ENCODE measurements at regions not wholly inside any gene's neighbourhood (a gene's known extent, or its start where the extent isn't known, plus 50 kb on each side); places are given as distances from the start of the nearest gene placed in this dataset.

DNA sequence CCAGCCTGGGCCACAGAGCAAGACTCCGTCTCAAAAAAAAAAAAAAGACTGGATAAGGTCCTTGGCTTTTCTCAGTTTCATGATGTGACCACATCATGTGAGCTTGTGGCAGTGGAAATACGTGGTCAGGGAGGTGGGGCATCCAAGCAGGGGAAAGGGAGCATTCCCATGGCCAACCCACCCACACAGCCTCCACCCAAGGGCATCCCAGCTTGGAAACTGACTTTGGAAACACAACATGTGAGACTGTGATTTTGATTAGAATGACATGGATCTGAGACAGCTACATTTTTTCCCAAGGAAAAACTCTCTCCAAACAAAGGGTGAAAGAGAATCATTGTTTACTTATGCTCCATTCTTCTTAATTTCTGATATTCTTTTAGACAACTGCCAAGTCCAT lies 405.0 kb upstream of the ZNF507 start:
- TF ChIP-seq, protein P1, sequence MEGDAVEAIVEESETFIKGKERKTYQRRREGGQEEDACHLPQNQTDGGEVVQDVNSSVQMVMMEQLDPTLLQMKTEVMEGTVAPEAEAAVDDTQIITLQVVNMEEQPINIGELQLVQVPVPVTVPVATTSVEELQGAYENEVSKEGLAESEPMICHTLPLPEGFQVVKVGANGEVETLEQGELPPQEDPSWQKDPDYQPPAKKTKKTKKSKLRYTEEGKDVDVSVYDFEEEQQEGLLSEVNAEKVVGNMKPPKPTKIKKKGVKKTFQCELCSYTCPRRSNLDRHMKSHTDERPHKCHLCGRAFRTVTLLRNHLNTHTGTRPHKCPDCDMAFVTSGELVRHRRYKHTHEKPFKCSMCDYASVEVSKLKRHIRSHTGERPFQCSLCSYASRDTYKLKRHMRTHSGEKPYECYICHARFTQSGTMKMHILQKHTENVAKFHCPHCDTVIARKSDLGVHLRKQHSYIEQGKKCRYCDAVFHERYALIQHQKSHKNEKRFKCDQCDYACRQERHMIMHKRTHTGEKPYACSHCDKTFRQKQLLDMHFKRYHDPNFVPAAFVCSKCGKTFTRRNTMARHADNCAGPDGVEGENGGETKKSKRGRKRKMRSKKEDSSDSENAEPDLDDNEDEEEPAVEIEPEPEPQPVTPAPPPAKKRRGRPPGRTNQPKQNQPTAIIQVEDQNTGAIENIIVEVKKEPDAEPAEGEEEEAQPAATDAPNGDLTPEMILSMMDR (conservative IDR thresholded peaks at IDR 0.05): no peak
- no peak for TF ChIP-seq ZFX (IDR thresholded peaks at IDR 0.05)

All from C4-2B (cell line).